Stimulated activated effector memory CD8-positive, alpha-beta T cell treated with anti-CD3 and anti-CD28 coated beads, Interleukin-12 subunit alpha, Interleukin-12 subunit beta, amount 100 ng/mL, for 72 hours (primary cell): ENCODE measurements at regions not wholly inside any gene's neighbourhood (a gene's known extent, or its start where the extent isn't known, plus 50 kb on each side); places are given as distances from the start of the nearest gene placed in this dataset.
"Not testable (repeated sequence)": the region's sequence is repeated elsewhere in the genome, so short reads cannot be mapped to it uniquely, and the experiment has no call there.

Experiments
- ATAC-seq: fragments of 150-1000 bp; cut with Tn5 transposase; 2 replicates; pipeline ENCODE4 v1.10.0; 2021
- DNase-seq, 2 donors: peaks; one replicate each; pipeline ENCODE4 v3.0.0; 2021 to 2022; ENCODE audit warnings: low spot score in 2 of 2
- H3K27ac Mint-ChIP-seq: one replicate; pipeline ENCODE4 v1.8.0; 2022; ENCODE audit warnings: mild to moderate bottlenecking, mixed read lengths
- H3K36me3 Mint-ChIP-seq: one replicate; pipeline ENCODE4 v1.8.0; 2022; ENCODE audit warnings: mild to moderate bottlenecking, mixed read lengths
- H3K4me1 Mint-ChIP-seq: one replicate; pipeline ENCODE4 v1.8.0; 2022; ENCODE audit warnings: mixed read lengths
- H3K4me3 Mint-ChIP-seq: one replicate; pipeline ENCODE4 v1.8.0; 2022; ENCODE audit warnings: mild to moderate bottlenecking, mixed read lengths
- H3K9me3 Mint-ChIP-seq: one replicate; pipeline ENCODE4 v1.8.0; 2022; ENCODE audit warnings: mixed read lengths

DNA sequence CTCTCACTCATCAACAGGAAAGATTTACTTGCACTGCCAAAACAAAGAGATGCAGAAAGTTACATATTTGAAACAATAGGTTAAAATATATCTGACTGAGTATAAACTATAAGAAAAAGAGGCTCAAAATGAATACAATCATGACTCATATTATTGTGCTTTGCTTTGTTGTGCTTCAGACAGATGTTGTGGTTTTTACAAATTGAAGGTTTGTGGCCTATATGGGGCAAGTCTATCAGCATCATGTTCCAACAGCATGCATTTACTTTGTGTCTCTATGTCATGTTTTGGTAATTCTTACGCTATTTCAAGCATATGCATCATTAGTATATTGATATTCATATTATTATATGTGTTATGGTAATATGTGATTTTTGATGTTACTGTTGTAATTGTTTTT is 330.0 kb downstream of the PRR16 start:
- Mint-ChIP-seq H3K4me1 (no peaks in the 10 kb centered on the region), H3K27ac (no peak overlapping the region), H3K9me3 (peaks cover 16% of the 10 kb centered on the region), H3K36me3 (no peaks in the 10 kb centered on the region), H3K4me3 (no peak overlapping the region)
- no peak for DNase-seq
- ATAC-seq: no peak

DNA sequence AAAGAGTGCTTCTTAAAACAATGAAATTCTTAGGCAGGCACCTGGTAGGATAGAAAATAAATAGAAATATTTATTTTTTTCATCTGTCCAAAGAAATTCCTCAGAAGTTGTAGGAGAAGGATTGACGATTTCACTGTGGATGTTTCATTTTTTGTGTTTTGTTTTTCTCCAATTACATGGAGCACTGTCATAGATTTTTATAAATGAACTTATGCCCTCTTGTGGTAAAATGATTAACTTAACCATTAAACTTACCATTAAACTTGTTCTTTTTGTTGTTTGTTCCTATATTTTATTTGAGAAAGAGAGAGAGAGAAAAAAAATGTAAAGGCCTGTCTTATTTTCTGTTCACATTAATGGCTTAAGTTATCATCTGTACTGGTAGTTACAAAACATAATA is 339.2 kb downstream of the PRR16 start:
- peaks cover 17% of the 10 kb centered on the region for H3K9me3 Mint-ChIP-seq
- H3K4me3 Mint-ChIP-seq: no peak overlapping the region
- DNase-seq: no peak

DNA sequence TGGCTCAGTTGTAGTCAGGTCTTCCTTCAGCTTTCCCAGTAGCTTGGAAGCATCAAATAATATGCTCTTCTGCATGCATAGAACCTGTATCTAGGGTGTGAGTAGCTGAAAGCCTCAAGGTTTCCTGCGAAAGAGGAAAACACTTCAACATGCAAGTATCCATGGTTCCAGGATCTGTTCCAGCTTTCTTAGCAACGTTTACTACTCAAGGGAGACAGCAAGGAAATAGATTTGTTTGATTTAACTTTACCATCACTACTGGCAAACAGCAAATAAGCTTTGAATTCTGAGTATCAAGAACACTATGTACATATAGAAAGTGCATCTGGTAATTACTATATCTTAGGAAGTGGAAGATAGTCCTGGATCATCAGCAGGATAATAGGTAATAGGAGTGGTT is 341.0 kb downstream of the PRR16 start:
- no peak overlapping the region for H3K27ac Mint-ChIP-seq
- H3K9me3 Mint-ChIP-seq: peaks cover 23% of the 10 kb centered on the region
- ATAC-seq (no peak), DNase-seq (no peak)
- H3K4me3 Mint-ChIP-seq: no peak overlapping the region
- no peaks in the 10 kb centered on the region for H3K4me1 Mint-ChIP-seq
- peaks cover 4% of the 10 kb centered on the region for H3K36me3 Mint-ChIP-seq

More for the DNA sequence above, 339.2 kb downstream of the PRR16 start:
- ATAC-seq: no peak
- Mint-ChIP-seq H3K27ac (no peak overlapping the region), H3K4me1 (no peaks in the 10 kb centered on the region), H3K36me3 (peaks cover 4% of the 10 kb centered on the region)

DNA sequence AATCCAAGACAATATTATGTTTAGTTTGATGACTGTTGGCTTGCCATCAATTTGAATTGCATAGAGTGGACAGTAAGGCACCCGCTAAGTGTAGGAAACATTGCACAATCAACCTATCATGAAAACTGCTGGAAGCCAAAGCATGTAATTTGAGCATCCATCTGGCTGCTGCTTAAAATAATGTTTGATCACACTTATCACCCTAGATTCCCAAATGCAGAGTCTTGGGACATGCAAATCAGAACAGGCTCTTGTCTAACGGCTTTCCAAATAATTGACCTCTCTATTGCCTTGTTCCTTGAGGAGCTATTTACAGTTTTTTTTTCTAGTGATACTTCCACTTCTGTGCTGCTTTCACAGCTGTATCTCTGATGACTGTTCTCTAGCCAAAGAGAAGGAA is 342.1 kb downstream of the PRR16 start:
- peaks cover 23% of the 10 kb centered on the region for H3K9me3 Mint-ChIP-seq
- no peaks in the 10 kb centered on the region for H3K4me1 Mint-ChIP-seq
- no peak overlapping the region for H3K4me3 Mint-ChIP-seq
- ATAC-seq (no peak), DNase-seq (no peak)
- peaks cover 4% of the 10 kb centered on the region for H3K36me3 Mint-ChIP-seq
- no peak overlapping the region for H3K27ac Mint-ChIP-seq

DNA sequence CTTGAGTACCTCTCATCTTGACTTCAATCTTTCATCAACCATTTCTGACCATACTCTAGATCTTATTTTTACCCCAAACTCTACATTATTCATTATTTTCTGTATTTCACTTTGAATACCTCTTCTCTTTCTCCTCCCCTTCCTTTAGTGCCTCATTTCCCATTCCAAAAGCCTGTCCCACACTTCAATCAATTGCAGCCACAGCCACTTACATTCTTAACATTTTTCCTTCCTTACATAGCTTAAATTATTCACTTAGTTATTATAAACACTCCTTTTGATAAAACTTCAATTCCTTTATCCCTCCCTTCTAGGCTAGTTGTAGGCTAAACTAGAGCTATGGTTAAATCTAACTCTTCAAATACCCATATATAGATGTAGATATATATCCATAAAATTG is 344.0 kb downstream of the PRR16 start:
- DNase-seq: no peak
- Mint-ChIP-seq H3K4me3 (no peak overlapping the region), H3K9me3 (peaks cover 20% of the 10 kb centered on the region), H3K27ac (no peak overlapping the region), H3K36me3 (no peaks in the 10 kb centered on the region), H3K4me1 (no peaks in the 10 kb centered on the region)
- ATAC-seq: no peak

DNA sequence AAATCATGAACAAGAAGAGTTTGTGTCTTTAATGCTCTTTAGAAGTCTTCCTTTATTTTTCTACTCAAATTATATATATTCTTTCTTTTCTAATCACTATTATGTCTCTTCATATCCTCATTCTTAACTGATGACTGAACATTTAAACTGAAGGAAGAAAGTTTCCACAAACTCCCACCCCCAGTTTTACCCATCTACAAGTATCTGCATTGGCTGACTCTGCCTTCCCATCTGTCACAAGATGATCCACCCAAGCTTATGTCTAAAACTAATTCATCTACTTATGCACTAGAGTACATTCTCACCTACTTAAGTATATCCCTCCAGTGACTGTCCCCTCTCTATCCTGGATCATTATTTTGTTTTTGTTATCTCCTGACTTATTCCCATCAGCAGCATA is 344.5 kb downstream of the PRR16 start:
- Mint-ChIP-seq H3K4me1 (no peaks in the 10 kb centered on the region), H3K9me3 (peaks cover 20% of the 10 kb centered on the region), H3K36me3 (no peaks in the 10 kb centered on the region), H3K27ac (no peak overlapping the region), H3K4me3 (no peak overlapping the region)
- DNase-seq (no peak), ATAC-seq (no peak)

DNA sequence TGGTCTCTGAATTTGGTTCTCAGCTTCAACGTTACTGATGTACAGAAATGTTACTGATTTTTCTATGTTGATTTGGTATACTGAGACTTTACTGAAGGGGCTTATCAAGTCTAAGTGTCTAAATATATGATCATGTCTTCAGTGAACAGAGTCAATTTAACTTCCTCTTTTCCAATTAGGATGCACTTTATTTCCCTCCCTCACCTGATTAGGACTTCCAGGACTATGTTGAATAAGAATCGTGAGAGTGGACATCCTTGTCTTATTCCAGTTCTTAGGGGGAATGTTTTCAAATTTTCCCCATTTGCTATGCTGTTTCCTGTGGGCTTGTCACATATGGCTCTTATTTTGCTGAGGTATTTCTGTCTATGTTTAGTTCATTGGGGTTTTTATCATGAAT is 349.5 kb downstream of the PRR16 start:
- no peak for DNase-seq
- H3K27ac Mint-ChIP-seq: no peak overlapping the region
- peaks cover 18% of the 10 kb centered on the region for H3K9me3 Mint-ChIP-seq
- H3K4me3 Mint-ChIP-seq: no peak overlapping the region
- ATAC-seq: no peak
- H3K36me3 Mint-ChIP-seq: no peaks in the 10 kb centered on the region
- no peaks in the 10 kb centered on the region for H3K4me1 Mint-ChIP-seq

DNA sequence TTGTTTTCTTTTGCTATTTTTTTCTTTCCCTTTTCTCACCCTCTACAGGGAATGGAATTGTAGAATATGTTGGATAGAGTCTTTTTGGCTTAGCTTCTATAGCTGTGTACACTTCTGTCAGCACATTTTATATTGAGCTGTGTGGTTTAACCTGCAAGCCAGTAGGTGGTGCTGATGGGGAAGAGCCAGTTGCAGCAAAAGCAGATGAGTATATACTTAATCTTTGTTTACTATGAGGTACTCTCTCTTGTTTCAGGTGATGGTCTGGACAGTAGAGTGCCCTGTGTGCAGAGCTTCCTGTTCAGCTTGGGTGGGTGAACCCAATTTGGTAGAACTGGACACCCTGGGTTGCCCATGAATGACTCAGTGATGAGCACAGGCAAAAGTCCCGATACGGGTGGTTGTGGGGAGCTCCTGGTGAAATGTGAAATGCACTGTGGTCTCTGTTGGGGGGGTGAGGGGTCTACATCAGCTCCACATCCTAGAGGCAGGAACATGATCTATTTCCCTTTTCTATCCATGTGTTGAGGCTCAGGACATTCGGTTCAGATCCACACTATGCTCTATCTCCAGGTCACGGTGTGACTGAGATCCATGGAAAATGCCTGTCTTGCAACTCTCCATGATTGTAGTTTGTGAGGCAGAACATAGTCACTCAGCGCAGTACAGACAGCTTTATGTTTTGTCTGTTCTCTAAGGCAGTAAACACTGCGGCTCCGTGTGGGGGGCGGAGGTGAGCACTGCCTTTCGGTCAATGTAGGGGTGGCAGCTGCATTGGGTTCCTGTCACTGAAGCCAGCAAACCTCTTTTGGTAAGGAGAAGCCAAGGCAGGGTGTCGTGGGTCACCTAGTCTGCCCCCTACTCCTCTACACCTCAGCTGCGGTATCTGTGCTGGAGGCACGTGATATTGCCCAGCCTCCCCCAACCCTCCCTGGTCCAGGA is 353.2 kb downstream of the PRR16 start:
- Mint-ChIP-seq H3K9me3 (peaks cover 12% of the 10 kb centered on the region), H3K4me3 (no peak overlapping the region)

DNA sequence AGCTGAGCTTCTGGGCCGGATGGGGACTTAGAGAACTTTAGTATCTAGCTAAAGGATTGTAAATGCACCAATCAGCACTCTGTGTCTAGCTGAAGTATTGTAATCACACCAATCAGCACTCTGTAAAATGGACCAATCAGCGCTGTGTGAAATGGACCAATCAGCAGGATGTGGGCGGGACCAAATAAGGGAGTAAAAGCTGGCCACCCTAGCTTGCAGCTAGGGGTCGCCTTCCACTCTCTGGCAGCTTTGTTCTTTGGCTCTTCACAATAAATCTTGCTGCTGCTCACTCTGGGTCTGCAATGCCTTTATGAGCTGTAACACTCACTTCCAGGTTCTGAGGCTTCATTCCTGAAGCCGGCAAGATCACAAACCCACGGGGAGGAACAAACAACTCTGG is 354.0 kb downstream of the PRR16 start:
- Mint-ChIP-seq H3K4me1 (no peaks in the 10 kb centered on the region), H3K4me3 (no peak overlapping the region), H3K9me3 (peaks cover 11% of the 10 kb centered on the region), H3K27ac (no peak overlapping the region), H3K36me3 (no peaks in the 10 kb centered on the region)
- no peak for ATAC-seq
- no peak for DNase-seq

More for the DNA sequence above, 353.2 kb downstream of the PRR16 start:
- ATAC-seq: no peak
- no peak overlapping the region for H3K27ac Mint-ChIP-seq
- H3K4me1 Mint-ChIP-seq: no peaks in the 10 kb centered on the region
- no peaks in the 10 kb centered on the region for H3K36me3 Mint-ChIP-seq
- DNase-seq: no peak

DNA sequence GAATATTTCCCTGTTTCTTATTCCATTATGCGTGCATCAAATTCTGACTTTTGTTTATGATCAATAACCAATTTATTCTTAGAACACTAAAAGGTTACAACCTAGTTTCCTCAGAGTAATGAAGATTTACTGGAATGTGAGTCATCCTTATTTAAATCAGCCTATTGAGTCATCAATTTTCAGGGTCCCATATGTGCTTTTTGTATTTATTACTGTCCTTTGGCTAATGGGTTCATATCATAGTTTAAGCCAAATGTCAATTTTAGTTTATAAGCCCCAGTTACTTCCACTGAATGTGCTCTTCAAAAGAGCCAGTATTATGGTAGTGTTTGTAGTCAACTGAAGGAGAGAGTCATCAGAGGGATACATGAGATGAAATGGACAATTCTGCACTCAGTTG is 359.2 kb downstream of the PRR16 start:
- H3K4me1 Mint-ChIP-seq: no peaks in the 10 kb centered on the region
- no peaks in the 10 kb centered on the region for H3K36me3 Mint-ChIP-seq
- H3K27ac Mint-ChIP-seq: no peak overlapping the region
- H3K4me3 Mint-ChIP-seq: no peak overlapping the region
- peaks cover 5% of the 10 kb centered on the region for H3K9me3 Mint-ChIP-seq
- no peak for ATAC-seq
- no peak for DNase-seq

DNA sequence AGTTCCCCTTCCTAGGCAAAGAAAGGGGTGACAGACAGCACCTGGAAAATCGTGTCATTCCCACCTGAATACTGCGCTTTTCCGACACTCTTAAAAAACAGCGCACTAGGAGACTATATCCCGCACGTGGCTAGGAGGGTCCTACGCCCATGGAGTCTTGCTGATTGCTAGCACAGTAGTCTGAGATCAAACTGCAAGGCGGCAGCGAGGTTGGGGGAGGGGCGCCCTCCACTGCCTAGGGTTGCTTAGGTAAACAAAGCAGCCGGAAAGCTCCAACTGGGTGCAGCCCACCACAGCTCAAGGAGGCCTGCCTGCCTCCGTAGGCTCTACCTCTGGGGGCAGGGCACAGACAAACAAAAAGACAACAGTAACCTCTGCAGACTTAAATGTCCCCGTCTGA is 367.5 kb downstream of the PRR16 start:
- not testable (repeated sequence) for ATAC-seq, H3K27ac Mint-ChIP-seq, H3K4me1 Mint-ChIP-seq

DNA sequence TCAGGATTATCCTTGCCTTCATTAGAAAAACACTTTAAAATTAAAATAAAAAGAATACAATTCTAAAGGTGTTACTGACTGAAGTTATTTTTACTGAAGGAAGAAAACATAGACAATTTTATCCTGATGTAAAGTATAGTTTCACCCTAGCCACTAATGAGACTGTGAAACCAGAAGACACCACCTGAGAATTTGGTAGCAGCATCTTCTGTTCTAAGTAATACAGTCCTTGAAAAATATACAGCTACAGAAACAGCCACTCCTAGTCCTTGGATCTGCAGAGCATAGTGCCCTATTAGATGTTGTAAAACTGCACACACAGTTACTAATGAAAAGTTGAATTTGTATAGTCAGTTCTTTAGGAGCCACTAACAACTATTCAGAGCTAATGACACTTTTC is 377.7 kb downstream of the PRR16 start:
- Mint-ChIP-seq H3K9me3 (peaks cover 11% of the 10 kb centered on the region), H3K4me1 (no peaks in the 10 kb centered on the region), H3K36me3 (no peaks in the 10 kb centered on the region), H3K27ac (no peak overlapping the region), H3K4me3 (no peak overlapping the region)
- ATAC-seq: no peak
- no peak for DNase-seq

More for the DNA sequence above, 367.5 kb downstream of the PRR16 start:
- not testable (repeated sequence) for DNase-seq, H3K36me3 Mint-ChIP-seq, H3K4me3 Mint-ChIP-seq
- peaks cover 12% of the 10 kb centered on the region for H3K9me3 Mint-ChIP-seq

DNA sequence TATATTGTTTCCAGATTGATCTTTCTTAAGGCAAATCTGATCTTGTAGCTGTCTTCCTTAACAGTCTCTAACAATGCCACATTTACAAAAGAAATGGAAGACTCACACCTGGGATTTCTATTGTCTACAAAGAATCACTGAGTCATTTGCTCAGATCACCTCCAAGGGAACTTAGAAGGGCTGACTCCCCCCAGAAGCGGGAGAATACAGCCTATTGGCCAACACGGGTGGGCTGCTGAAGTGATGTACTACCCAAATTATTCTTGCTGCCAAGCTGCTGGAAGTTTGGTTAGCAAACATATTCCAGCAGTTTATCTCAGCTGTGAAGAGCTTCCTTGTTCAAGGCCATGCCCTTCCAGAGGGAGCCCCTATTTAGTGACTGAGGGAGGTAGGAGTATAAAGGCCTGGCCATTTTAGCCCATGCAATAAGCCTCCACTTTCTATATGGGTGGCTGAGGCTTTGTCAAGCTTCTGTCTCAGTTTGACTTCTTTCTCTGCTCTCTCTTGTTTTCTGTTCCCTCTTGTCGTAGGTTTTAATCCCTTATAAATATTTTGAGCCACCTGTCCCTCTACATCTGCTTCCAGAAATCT is 379.4 kb downstream of the PRR16 start:
- Mint-ChIP-seq H3K27ac (no peak overlapping the region), H3K36me3 (no peaks in the 10 kb centered on the region), H3K4me3 (no peak overlapping the region), H3K9me3 (peaks cover 15% of the 10 kb centered on the region), H3K4me1 (no peaks in the 10 kb centered on the region)
- DNase-seq: no peak
- no peak for ATAC-seq

DNA sequence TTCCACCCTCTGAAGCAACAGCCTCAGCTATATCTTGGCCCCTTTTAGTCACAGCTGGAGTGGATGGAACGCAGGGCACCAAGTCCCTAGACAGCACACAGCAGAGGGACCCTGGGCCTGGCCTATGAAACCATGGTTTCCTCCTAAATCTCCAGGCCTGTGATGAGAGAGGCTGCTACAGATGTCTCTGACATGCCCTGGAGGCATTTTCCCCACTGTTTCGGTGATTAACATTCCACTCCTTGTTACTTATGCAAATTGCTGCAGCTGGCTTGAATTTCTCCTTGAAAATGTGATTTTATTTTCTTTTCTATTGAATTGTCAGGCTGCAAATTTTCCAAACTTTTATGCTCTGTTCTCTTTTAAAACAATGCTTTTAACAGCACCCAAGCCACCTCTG is 384.8 kb downstream of the PRR16 start:
- Mint-ChIP-seq H3K36me3 (no peaks in the 10 kb centered on the region), H3K9me3 (peaks cover 14% of the 10 kb centered on the region), H3K4me1 (no peaks in the 10 kb centered on the region)

DNA sequence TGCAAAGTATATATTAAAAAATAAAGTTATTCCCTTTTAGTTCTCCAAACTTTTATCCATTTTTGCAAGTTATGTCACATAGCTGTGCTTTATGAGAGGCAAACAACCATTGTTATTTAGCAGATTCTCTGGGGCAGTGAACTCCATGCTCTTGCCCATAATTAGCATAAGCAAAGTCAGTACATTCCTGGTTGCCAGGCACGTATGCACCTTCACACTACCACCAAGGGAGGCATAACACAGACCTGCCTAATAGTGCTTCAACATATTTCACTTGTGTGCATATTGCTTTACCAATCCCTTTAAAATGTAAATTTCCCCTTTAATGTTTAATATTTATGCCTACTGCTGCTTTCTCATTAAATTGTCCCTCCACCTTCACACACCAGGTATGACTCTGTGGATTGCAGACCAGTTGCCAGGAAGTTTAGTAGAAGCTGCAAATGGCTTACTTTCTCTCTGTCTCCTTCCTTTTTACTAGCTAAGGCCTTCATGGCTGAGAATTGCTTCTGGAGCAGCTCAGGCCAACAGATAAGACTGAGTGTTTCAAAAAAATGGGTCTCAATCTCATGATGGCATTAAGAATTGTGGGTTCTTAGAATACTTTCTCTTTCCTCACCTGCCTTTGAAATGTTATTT is 388.2 kb downstream of the PRR16 start:
- DNase-seq (no peak), ATAC-seq (no peak)
- Mint-ChIP-seq H3K27ac (no peak overlapping the region), H3K4me1 (no peaks in the 10 kb centered on the region), H3K9me3 (peaks cover 20% of the 10 kb centered on the region), H3K4me3 (no peak overlapping the region), H3K36me3 (no peaks in the 10 kb centered on the region)

More for the DNA sequence above, 384.8 kb downstream of the PRR16 start:
- Mint-ChIP-seq H3K4me3 (no peak overlapping the region), H3K27ac (no peak overlapping the region)
- DNase-seq (no peak), ATAC-seq (no peak)

DNA sequence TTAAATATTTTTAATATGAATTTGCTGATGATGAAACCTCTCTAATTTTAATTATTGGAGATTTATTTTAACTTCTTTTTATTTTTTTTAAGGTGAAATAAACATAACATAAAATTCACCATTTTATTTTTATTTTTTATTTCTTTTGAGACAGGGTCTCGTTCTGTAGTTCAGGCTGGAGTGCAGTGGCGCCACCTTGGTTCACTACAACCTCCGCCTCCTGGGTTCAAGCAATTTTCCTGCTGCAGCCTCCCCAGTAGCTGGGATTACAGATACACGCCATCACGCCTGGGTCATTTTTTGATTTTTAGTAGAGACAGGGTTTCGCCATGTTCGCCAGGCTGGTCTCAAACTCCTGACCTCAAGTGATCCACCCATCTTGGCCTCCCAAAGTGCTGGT is 402.9 kb downstream of the PRR16 start:
- no peak for DNase-seq
- Mint-ChIP-seq H3K27ac (no peak overlapping the region), H3K4me3 (no peak overlapping the region), H3K36me3 (no peaks in the 10 kb centered on the region), H3K4me1 (no peaks in the 10 kb centered on the region), H3K9me3 (peaks cover 13% of the 10 kb centered on the region)
- ATAC-seq: no peak
